ENCODE measurements at regions not wholly inside any gene's neighbourhood (a gene's known extent, or its start where the extent isn't known, plus 50 kb on each side); places are given as distances from the start of the nearest gene placed in this dataset.
"Not testable (repeated sequence)": the region's sequence is repeated elsewhere in the genome, so short reads cannot be mapped to it uniquely, and the experiment has no call there.

GRCh38 chr17:49898366-49899190 lies 50.7 kb upstream of the TAC4 start:
- no peak for DNase-seq (ENCODE audit: low read depth in 2 of 2)

GRCh38 chr17:49899191-49899485 lies 51.3 kb upstream of the TAC4 start:
- DNase-seq (ENCODE audit: low read depth in 2 of 2) = no peak

GRCh38 chr17:49899588-49899987 lies 51.7 kb upstream of the TAC4 start:
- no peak for DNase-seq (ENCODE audit: low read depth in 2 of 2)

GRCh38 chr17:49900801-49901200 lies 52.9 kb upstream of the TAC4 start:
- not testable (repeated sequence) for DNase-seq (ENCODE audit: low read depth in 2 of 2)

DNA sequence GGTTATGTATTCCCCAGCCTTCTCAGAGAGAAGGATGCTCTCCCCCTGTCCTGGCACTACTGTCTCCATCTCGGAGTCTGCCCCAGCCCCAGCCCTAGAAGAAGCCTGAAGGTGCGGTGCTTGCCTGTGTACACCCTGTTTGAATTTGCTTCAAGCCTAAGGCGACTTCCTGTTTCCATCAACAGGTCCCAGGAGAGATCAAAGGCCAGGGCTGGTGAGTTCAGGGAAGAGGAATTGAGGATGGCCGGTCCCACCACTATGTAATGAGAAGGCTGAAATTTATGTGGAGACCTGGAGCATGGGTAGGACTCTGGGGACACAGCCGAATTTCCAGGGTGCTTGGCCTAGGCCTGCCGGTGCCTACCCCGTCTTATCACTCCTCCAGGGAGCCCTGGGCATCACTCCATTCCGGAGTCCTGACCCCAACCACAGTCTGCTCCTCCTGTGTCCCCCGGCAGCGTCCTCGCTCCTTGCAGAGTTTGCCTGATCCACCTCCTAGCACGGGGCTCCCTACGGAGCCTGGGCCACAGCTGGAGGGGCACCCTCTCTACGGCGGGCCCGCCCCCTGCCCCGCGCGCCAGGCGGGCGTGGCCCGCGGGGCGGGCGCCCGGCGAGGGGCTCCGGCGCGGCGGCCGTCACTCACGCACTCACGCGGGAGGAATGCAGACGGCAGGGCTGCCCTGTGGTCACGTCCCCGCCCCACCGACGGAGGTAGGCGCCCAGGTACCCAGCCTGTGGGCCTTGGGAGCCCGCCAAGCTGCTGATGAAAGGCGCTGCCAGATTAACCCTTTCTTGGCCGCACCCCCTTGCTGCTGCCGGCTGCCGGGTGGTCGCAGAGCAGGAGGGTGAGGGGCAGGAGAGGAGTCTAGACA lies 53.8 kb upstream of the TAC4 start:
- no peak for DNase-seq (ENCODE audit: low read depth in 2 of 2)

GRCh38 chr17:49903523-49903922 lies 55.7 kb upstream of the TAC4 start:
- no peak for DNase-seq (ENCODE audit: low read depth in 2 of 2)

DNA sequence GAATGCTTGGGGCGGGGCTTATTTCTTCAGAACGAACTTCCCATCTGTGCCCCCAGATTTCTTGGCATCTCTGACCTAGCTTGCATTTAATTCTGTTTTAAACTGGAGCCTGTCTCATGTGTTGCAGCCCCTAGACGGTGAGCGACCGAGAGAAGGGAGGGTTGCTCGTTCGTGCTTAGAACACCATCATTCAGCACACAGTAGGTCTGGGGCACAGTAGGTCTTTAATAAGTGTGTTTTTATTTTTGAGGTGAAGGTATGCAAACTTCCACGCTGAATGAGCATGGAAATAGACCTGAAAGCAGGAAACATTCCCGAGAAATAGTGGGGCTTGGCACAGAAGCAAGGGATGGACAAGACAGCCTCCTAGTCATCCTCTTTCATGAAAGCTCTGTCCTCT lies 57.0 kb upstream of the TAC4 start:
- no peak for DNase-seq (ENCODE audit: low read depth in 2 of 2)

GRCh38 chr17:49906531-49907136 lies 58.8 kb upstream of the TAC4 start:
- DNase-seq (ENCODE audit: low read depth in 2 of 2) = no peak

GRCh38 chr17:49907279-49907678 lies 59.4 kb upstream of the TAC4 start:
- no peak for DNase-seq (ENCODE audit: low read depth in 2 of 2)

DNA sequence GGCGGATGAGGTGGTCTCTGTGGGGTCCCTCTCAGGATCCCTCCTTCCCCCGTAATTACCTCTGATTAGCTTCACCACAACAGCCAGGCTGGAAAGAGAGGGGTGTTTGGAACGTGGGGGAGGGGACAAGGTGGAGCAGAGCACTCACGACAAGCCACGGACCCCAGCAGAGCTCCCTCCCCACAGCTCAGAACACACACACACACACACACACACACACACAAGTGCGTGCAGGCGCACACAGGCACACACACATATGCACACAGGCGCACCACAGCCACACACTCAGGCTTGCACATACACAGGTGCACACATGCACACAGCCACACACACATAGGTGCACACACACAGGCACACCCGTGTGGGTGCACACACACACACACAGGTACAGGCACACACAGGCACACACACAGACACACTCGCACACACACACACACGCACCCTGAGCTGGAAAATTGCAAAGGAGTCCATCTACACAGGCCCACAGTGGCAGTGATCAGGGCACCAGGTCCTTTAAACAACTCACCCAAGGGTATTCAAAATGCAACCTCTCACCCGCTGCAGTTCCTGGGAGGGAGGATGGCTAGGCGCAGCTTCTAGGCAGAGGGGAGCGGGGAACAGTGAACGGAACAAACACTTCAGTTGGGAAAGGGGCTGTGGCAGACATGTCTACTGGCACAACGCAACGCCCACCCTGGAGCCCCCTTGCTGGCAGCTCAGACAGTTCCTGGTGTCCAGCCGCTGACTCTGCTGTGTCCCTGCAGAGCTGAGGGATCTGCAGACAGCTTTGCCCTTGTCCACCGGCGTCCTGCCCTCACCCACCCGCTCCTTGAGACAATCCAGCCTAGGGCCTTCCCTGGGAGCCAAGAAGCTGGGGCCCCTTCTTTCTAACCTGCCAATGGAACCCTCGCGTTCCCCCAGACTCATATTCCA lies 59.9 kb upstream of the DLX4 start:
- no peak for DNase-seq (ENCODE audit: low read depth in 2 of 2)

- peak; percentile 19 to 24 for DNase-seq (ENCODE audit: low read depth in 2 of 2)
These were observed 58.7 kb upstream of the DLX4 start for GRCh38 chr17:49910094-49910857.

DNA sequence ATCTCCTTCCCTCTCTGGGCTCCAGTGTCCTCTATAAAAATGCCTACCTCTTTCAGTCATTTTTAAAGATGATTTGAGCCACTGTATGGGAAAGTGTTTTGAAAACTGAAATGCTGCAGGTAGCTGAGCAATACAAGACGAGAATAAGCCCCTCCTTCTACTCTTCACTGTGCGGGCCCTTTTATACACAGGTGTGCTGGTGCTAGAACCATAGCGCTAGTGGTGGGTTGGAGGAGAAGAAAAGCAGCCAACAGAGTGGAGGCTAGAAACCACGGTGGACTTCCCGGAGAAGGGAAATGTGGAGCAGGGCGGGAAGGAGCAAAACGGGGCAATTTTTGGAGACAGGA lies 58.2 kb upstream of the DLX4 start:
- DNase-seq (ENCODE audit: low read depth in 2 of 2) = no peak

- DNase-seq (ENCODE audit: low read depth in 2 of 2) = no peak
These were observed 57.3 kb upstream of the DLX4 start for GRCh38 chr17:49911719-49912118.

GRCh38 chr17:49913226-49914095 lies 55.5 kb upstream of the DLX4 start:
- DNase-seq (ENCODE audit: low read depth in 2 of 2) = no peak

DNA sequence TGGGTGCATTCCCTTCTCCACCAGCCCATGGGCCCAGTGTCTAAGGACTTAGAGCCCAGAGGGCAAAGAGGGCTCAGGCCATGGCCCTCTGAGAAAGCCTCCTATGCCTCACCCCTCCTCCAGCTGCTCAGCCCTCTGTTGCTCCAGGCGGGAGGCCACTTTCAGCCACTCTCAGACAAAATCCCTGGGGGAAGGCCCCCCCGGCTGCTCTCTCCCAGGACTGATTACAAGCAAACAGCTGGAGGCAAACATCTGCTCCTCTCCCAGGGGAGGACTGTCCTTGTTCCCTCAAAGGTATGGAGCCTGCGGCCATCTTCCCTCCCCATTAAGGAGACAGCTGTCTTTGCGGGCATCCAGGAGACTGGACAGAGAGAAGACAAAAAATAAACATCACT lies 54.9 kb upstream of the DLX4 start:
- no peak for DNase-seq (ENCODE audit: low read depth in 2 of 2)

DNA sequence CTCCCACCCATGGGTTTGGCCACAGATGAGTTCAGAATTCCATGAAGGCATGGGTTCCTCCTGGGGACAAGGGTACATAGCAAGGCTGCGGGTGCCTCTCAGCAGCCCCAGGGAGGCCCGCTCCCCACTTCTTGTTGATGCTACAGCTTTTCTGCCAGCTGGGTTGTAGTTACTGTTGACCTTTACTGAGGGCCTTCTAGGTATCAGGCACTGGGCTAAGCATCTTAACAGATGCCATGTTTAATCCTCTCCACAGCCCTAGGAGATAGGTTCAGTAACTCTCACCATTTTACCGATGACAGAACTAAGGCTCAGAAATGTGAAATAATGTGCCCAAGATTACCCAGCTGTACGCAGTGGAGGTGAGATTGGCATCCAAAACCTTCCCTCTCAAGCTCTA lies 54.3 kb upstream of the DLX4 start:
- no peak for DNase-seq (ENCODE audit: low read depth in 2 of 2)

DNA sequence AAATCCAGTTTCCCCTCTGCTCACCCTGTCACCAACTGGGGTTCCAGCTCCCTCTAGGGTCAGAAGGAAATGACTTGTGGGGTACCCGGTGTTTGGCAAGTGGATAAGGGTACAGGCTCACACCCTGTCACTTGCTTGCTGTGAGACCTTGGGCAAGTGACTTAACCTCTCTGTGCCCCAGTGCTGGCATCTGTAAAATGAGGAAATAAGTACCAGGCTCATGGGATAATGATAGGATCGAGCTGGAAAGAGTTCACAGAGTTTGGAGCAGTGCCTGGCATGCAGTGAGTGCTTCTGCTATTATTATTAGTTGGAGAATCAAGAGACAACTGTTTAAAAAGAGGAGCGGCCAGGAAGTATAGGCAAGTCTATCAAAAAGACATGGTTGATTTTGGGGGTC lies 53.7 kb upstream of the DLX4 start:
- no peak for DNase-seq (ENCODE audit: low read depth in 2 of 2)

DNA sequence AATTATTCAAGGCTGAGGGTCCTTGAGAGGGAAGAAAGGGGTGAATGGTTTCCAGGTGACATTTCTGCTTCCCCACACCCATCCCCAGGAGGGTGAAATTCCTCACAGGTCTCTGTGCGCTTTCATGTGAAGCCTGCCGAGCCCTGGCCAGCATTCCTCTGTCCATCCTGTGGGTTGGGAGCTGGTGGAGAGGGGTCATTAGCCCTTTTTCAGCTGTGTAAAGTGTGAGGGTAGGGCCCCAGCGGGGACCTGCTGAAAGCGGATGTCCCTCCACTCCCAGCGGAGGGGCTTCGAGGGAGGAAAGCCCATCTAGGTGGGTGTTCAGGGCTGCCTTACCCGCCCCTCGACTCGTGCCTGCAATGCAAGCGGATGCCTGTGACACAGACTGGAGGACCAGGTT lies 53.3 kb upstream of the DLX4 start:
- DNase-seq (ENCODE audit: low read depth in 2 of 2) = no peak

DNA sequence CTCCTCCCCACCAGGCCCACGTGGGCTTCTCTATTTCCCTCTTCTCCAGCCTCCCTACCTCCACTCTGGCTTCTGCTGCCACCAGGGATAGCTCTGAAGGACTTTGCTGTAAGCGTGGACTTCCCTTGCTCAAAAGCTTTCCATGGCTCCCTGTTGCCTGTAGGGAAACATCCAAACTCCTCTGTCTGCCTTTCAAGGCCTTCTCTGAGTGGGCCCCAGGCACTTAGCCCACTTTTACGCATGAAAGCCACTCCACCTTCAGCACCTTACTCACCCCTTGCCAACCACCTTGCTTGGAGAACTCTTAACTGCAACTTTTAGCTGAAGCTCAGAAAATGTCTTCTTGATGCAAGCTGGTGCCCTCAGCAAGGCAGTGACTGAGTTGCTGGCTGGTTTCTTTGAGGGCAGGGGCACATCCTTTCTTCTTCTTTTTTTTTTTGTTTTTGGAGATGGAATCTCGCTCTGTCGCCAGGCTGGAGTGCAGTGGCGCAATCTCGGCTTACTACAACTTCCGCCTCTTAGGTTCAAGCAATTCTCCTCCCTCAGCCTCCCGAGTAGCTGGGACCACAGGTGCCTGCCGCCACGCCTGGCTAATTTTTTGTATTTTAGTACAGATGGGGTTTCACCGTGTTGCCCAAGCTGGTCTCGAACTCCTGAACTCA lies 52.0 kb upstream of the DLX4 start:
- DNase-seq (ENCODE audit: low read depth in 2 of 2) = no peak

DNA sequence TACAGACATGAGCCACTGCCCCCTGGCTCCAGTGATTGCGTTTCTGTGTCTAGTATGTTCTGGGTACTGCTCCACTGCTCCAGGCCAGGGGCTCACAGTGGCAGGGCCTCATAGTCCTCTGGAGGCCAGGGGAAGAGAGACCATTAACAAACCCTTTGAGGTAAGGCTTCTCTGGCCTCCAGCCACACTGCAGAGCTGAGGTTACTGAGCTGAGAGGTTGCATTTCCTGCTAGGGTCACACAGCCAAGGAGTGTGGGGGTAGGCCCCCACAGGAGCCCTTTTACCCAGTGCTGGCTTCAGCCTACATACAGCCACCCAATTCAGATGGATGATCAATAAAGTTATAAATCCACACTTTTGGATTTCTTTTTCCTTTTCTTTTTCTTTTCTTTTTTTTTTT lies 50.4 kb upstream of the DLX4 start:
- no peak for DNase-seq (ENCODE audit: low read depth in 2 of 2)

Data from stimulated activated CD4-positive, alpha-beta T cell treated with anti-CD3 and anti-CD28 coated beads, Interleukin-4, amount 100 ng/mL, for 48 hours (primary cell).